ENCODE measurements at regions not wholly inside any gene's neighbourhood (a gene's known extent, or its start where the extent isn't known, plus 50 kb on each side); places are given as distances from the start of the nearest gene placed in this dataset.

- H3K4me3 ChIP-seq (ENCODE audit: low read depth, low read length), result no peak overlapping the region
- DNase-seq (ENCODE audit: low read depth), result no peak
- no peak for TF ChIP-seq CTCF (IDR thresholded peaks at IDR 0.05; ENCODE audit: low read depth, low read length, missing control alignments)
Observed at GRCh38 chr2:6471419-6471818, 394.3 kb downstream of the CMPK2 start.

- no peak for TF ChIP-seq CTCF (IDR thresholded peaks at IDR 0.05; ENCODE audit: low read depth, low read length, missing control alignments)
- H3K4me3 ChIP-seq (ENCODE audit: low read depth, low read length), result no peak overlapping the region
- peak; percentile 12 for DNase-seq (ENCODE audit: low read depth)
Observed at GRCh38 chr2:6474161-6475140, 391.3 kb downstream of the CMPK2 start.

GRCh38 chr2:6475155-6475940 is 390.4 kb downstream of the CMPK2 start:
- TF ChIP-seq CTCF (IDR thresholded peaks at IDR 0.05; ENCODE audit: low read depth, low read length, missing control alignments), result no peak
- H3K4me3 ChIP-seq (ENCODE audit: low read depth, low read length), result no peak overlapping the region
- peak; percentile 26 for DNase-seq (ENCODE audit: low read depth)

- no peak for DNase-seq (ENCODE audit: low read depth)
- TF ChIP-seq CTCF (IDR thresholded peaks at IDR 0.05; ENCODE audit: low read depth, low read length, missing control alignments), result no peak
- no peak overlapping the region for H3K4me3 ChIP-seq (ENCODE audit: low read depth, low read length)
Observed at GRCh38 chr2:6480514-6480913, 385.2 kb downstream of the CMPK2 start.

- no peak for TF ChIP-seq CTCF (IDR thresholded peaks at IDR 0.05; ENCODE audit: low read depth, low read length, missing control alignments)
- no peak for DNase-seq (ENCODE audit: low read depth)
- H3K4me3 ChIP-seq (ENCODE audit: low read depth, low read length), result no peak overlapping the region
Observed at GRCh38 chr2:6482256-6482655, 383.5 kb downstream of the CMPK2 start.

- no peak for TF ChIP-seq CTCF (IDR thresholded peaks at IDR 0.05; ENCODE audit: low read depth, low read length, missing control alignments)
- no peak overlapping the region for H3K4me3 ChIP-seq (ENCODE audit: low read depth, low read length)
- DNase-seq (ENCODE audit: low read depth), result no peak
Observed at GRCh38 chr2:6487765-6488164, 377.9 kb downstream of the CMPK2 start.

All from GM12864 (cell line).